ENCODE measurements at regions not wholly inside any gene's neighbourhood (a gene's known extent, or its start where the extent isn't known, plus 50 kb on each side); places are given as distances from the start of the nearest gene placed in this dataset.

DNA sequence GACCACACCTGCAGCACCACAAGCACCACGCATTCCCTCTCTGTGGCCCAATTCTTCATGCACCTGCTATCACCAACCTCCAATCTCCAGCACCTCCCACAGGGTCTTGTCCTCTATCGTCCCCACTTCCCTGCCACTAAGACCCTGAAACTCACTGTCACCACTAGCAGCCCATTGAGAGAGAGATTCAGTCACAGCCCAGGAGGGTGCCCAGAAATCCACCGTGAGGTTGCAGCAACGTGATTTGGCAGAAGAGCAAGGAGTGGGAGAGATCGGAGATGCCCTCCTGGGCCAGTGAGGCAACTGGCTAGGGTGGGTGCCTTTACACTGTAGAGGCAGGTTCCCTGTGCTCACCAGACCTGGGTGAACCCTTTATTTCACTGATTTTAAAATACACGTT is 90.1 kb downstream of the ANKRD60 start:
- Mint-ChIP-seq H3K27ac (no peak overlapping the region), H3K9me3 (no peaks in the 10 kb centered on the region), H3K36me3 (ENCODE audit: low read depth) (no peaks in the 10 kb centered on the region), H3K4me3 (no peak overlapping the region), H3K27me3 (ENCODE audit: insufficient read depth, low read depth, poor library complexity) (peaks cover 7% of the 10 kb centered on the region), H3K4me1 (peaks cover 15% of the 10 kb centered on the region)
- no peak for ATAC-seq
- no peaks in the 10 kb centered on the region for H4K20me1 ChIP-seq (replicated peaks; ENCODE audit: insufficient read depth)
- no peak for DNase-seq (ENCODE audit: low spot score)
- no peaks in the 10 kb centered on the region for H3K79me2 ChIP-seq (replicated peaks; ENCODE audit: insufficient read depth)
- 0 out of 2 replicates have a peak, but pooled peaks cover 3% of the 10 kb centered on the region for H3K4me1 ChIP-seq (ENCODE audit: insufficient read depth)
- H3K36me3 ChIP-seq (ENCODE audit: insufficient read depth) = no peaks in the 10 kb centered on the region
- no peak for TF ChIP-seq NANOG (IDR thresholded peaks at IDR 0.05; ENCODE audit: borderline replicate concordance)
- TF ChIP-seq, protein P1, sequence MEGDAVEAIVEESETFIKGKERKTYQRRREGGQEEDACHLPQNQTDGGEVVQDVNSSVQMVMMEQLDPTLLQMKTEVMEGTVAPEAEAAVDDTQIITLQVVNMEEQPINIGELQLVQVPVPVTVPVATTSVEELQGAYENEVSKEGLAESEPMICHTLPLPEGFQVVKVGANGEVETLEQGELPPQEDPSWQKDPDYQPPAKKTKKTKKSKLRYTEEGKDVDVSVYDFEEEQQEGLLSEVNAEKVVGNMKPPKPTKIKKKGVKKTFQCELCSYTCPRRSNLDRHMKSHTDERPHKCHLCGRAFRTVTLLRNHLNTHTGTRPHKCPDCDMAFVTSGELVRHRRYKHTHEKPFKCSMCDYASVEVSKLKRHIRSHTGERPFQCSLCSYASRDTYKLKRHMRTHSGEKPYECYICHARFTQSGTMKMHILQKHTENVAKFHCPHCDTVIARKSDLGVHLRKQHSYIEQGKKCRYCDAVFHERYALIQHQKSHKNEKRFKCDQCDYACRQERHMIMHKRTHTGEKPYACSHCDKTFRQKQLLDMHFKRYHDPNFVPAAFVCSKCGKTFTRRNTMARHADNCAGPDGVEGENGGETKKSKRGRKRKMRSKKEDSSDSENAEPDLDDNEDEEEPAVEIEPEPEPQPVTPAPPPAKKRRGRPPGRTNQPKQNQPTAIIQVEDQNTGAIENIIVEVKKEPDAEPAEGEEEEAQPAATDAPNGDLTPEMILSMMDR (conservative IDR thresholded peaks at IDR 0.05; ENCODE audit: low read depth in 2 of 2) = no peak
- no peak for TF ChIP-seq JUNB (IDR thresholded peaks at IDR 0.05; ENCODE audit: unreplicated experiment)
- TF ChIP-seq, protein P2, sequence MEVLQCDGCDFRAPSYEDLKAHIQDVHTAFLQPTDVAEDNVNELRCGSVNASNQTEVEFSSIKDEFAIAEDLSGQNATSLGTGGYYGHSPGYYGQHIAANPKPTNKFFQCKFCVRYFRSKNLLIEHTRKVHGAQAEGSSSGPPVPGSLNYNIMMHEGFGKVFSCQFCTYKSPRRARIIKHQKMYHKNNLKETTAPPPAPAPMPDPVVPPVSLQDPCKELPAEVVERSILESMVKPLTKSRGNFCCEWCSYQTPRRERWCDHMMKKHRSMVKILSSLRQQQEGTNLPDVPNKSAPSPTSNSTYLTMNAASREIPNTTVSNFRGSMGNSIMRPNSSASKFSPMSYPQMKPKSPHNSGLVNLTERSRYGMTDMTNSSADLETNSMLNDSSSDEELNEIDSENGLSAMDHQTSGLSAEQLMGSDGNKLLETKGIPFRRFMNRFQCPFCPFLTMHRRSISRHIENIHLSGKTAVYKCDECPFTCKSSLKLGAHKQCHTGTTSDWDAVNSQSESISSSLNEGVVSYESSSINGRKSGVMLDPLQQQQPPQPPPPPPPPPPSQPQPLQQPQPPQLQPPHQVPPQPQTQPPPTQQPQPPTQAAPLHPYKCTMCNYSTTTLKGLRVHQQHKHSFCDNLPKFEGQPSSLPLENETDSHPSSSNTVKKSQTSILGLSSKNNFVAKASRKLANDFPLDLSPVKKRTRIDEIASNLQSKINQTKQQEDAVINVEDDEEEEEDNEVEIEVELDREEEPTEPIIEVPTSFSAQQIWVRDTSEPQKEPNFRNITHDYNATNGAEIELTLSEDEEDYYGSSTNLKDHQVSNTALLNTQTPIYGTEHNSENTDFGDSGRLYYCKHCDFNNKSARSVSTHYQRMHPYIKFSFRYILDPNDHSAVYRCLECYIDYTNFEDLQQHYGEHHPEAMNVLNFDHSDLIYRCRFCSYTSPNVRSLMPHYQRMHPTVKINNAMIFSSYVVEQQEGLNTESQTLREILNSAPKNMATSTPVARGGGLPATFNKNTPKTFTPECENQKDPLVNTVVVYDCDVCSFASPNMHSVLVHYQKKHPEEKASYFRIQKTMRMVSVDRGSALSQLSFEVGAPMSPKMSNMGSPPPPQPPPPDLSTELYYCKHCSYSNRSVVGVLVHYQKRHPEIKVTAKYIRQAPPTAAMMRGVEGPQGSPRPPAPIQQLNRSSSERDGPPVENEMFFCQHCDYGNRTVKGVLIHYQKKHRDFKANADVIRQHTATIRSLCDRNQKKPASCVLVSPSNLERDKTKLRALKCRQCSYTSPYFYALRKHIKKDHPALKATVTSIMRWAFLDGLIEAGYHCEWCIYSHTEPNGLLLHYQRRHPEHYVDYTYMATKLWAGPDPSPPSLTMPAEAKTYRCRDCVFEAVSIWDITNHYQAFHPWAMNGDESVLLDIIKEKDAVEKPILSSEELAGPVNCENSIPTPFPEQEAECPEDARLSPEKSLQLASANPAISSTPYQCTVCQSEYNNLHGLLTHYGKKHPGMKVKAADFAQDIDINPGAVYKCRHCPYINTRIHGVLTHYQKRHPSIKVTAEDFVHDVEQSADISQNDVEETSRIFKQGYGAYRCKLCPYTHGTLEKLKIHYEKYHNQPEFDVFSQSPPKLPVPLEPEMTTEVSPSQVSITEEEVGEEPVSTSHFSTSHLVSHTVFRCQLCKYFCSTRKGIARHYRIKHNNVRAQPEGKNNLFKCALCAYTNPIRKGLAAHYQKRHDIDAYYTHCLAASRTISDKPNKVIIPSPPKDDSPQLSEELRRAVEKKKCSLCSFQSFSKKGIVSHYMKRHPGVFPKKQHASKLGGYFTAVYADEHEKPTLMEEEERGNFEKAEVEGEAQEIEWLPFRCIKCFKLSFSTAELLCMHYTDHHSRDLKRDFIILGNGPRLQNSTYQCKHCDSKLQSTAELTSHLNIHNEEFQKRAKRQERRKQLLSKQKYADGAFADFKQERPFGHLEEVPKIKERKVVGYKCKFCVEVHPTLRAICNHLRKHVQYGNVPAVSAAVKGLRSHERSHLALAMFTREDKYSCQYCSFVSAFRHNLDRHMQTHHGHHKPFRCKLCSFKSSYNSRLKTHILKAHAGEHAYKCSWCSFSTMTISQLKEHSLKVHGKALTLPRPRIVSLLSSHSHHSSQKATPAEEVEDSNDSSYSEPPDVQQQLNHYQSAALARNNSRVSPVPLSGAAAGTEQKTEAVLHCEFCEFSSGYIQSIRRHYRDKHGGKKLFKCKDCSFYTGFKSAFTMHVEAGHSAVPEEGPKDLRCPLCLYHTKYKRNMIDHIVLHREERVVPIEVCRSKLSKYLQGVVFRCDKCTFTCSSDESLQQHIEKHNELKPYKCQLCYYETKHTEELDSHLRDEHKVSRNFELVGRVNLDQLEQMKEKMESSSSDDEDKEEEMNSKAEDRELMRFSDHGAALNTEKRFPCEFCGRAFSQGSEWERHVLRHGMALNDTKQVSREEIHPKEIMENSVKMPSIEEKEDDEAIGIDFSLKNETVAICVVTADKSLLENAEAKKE (CRISPR knock-in tag; IDR thresholded peaks at IDR 0.05) = no peak
- TF ChIP-seq, protein P3, sequence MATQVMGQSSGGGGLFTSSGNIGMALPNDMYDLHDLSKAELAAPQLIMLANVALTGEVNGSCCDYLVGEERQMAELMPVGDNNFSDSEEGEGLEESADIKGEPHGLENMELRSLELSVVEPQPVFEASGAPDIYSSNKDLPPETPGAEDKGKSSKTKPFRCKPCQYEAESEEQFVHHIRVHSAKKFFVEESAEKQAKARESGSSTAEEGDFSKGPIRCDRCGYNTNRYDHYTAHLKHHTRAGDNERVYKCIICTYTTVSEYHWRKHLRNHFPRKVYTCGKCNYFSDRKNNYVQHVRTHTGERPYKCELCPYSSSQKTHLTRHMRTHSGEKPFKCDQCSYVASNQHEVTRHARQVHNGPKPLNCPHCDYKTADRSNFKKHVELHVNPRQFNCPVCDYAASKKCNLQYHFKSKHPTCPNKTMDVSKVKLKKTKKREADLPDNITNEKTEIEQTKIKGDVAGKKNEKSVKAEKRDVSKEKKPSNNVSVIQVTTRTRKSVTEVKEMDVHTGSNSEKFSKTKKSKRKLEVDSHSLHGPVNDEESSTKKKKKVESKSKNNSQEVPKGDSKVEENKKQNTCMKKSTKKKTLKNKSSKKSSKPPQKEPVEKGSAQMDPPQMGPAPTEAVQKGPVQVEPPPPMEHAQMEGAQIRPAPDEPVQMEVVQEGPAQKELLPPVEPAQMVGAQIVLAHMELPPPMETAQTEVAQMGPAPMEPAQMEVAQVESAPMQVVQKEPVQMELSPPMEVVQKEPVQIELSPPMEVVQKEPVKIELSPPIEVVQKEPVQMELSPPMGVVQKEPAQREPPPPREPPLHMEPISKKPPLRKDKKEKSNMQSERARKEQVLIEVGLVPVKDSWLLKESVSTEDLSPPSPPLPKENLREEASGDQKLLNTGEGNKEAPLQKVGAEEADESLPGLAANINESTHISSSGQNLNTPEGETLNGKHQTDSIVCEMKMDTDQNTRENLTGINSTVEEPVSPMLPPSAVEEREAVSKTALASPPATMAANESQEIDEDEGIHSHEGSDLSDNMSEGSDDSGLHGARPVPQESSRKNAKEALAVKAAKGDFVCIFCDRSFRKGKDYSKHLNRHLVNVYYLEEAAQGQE (IDR thresholded peaks at IDR 0.05; ENCODE audit: unreplicated experiment) = no peak
- no peak for TF ChIP-seq EZH2phosphoT487 (IDR thresholded peaks at IDR 0.05; ENCODE audit: unreplicated experiment)
- TF ChIP-seq, protein P4, sequence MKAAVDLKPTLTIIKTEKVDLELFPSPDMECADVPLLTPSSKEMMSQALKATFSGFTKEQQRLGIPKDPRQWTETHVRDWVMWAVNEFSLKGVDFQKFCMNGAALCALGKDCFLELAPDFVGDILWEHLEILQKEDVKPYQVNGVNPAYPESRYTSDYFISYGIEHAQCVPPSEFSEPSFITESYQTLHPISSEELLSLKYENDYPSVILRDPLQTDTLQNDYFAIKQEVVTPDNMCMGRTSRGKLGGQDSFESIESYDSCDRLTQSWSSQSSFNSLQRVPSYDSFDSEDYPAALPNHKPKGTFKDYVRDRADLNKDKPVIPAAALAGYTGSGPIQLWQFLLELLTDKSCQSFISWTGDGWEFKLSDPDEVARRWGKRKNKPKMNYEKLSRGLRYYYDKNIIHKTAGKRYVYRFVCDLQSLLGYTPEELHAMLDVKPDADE (IDR thresholded peaks at IDR 0.05) = no peak
- no peak for TF ChIP-seq POLR2AphosphoS5 (IDR thresholded peaks at IDR 0.05; ENCODE audit: low read depth)
- TF ChIP-seq EZH2 (IDR thresholded peaks at IDR 0.05; ENCODE audit: low read depth, unreplicated experiment) = no peak
- TF ChIP-seq ZNF114 (CRISPR knock-in tag; IDR thresholded peaks at IDR 0.05) = no peak
- no peak for TF ChIP-seq STAT1 (IDR thresholded peaks at IDR 0.05; ENCODE audit: unreplicated experiment)
- TF ChIP-seq CREB1 (CRISPR knock-in tag; IDR thresholded peaks at IDR 0.05; ENCODE audit: low read depth) = no peak
- no peak for TF ChIP-seq ZNF331 (CRISPR knock-in tag; IDR thresholded peaks at IDR 0.05; ENCODE audit: low read depth)
- H3F3A ChIP-seq (replicated peaks; ENCODE audit: low read depth) = no peaks in the 10 kb centered on the region
- no peaks in the 10 kb centered on the region for H3K9me2 ChIP-seq (ENCODE audit: insufficient read depth)
- no peak overlapping the region for H3K27ac ChIP-seq (ENCODE audit: low read depth)
- H2AFZ ChIP-seq = no peak overlapping the region
- H3K4me2 ChIP-seq = no peak overlapping the region
- H3K27me3 ChIP-seq (ENCODE audit: insufficient read depth) = no peaks in the 10 kb centered on the region
- no peak overlapping the region for H3K4me3 ChIP-seq
